ENCODE measurements at regions not wholly inside any gene's neighbourhood (a gene's known extent, or its start where the extent isn't known, plus 50 kb on each side); places are given as distances from the start of the nearest gene placed in this dataset.

- TF ChIP-seq, protein P1, sequence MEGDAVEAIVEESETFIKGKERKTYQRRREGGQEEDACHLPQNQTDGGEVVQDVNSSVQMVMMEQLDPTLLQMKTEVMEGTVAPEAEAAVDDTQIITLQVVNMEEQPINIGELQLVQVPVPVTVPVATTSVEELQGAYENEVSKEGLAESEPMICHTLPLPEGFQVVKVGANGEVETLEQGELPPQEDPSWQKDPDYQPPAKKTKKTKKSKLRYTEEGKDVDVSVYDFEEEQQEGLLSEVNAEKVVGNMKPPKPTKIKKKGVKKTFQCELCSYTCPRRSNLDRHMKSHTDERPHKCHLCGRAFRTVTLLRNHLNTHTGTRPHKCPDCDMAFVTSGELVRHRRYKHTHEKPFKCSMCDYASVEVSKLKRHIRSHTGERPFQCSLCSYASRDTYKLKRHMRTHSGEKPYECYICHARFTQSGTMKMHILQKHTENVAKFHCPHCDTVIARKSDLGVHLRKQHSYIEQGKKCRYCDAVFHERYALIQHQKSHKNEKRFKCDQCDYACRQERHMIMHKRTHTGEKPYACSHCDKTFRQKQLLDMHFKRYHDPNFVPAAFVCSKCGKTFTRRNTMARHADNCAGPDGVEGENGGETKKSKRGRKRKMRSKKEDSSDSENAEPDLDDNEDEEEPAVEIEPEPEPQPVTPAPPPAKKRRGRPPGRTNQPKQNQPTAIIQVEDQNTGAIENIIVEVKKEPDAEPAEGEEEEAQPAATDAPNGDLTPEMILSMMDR (IDR thresholded peaks at IDR 0.05): no peak
- TF ChIP-seq EZH2 (IDR thresholded peaks at IDR 0.05): no peak
Observed at GRCh38 chr6:155995281-155995680, 539.6 kb upstream of the NOX3 start.

Data from neural progenitor cell (in vitro differentiated cells).